ENCODE measurements at regions not wholly inside any gene's neighbourhood (a gene's known extent, or its start where the extent isn't known, plus 50 kb on each side); places are given as distances from the start of the nearest gene placed in this dataset.
"Not testable (repeated sequence)": the region's sequence is repeated elsewhere in the genome, so short reads cannot be mapped to it uniquely, and the experiment has no call there.

GRCh38 chr6:169085466-169085865, 168.2 kb downstream of the THBS2 start:
- ChIA-PET POLR2A (no interaction called here), CTCF (no interaction called here)

DNA sequence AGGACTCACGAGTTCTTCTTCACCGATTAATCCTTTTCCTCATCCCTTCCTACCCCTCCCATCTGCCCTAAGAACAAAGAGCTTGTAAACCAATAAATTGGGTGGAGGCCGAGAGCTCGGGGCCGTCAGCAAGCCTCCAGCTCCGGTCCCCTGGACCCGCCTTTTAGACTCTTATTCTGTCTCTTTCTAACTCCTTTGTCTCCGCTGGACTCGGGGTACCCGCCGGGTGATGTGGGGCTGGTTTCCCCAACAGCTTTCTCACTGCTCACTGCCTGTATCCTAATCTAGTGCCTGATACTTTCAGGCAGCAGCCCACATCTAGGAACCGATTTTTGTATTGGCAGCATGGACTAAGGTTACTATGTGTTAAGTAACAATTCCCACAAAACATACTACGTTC, 169.1 kb downstream of the THBS2 start:
- POLR2A ChIA-PET, CTCF ChIA-PET: not testable (repeated sequence)

- CTCF ChIA-PET, result no interaction called here
- POLR2A ChIA-PET, result no interaction called here
Measured at GRCh38 chr6:169084067-169084466, 169.6 kb downstream of the THBS2 start.

- POLR2A ChIA-PET, result interaction anchor here (0.6 kb wide), 1 partner anchor 361 kb away, joined by 6 read pairs; no protein-coding TSS in a partner anchor
- CTCF ChIA-PET, result no interaction called here
Measured at GRCh38 chr6:169083508-169083874, 170.2 kb downstream of the THBS2 start.

DNA sequence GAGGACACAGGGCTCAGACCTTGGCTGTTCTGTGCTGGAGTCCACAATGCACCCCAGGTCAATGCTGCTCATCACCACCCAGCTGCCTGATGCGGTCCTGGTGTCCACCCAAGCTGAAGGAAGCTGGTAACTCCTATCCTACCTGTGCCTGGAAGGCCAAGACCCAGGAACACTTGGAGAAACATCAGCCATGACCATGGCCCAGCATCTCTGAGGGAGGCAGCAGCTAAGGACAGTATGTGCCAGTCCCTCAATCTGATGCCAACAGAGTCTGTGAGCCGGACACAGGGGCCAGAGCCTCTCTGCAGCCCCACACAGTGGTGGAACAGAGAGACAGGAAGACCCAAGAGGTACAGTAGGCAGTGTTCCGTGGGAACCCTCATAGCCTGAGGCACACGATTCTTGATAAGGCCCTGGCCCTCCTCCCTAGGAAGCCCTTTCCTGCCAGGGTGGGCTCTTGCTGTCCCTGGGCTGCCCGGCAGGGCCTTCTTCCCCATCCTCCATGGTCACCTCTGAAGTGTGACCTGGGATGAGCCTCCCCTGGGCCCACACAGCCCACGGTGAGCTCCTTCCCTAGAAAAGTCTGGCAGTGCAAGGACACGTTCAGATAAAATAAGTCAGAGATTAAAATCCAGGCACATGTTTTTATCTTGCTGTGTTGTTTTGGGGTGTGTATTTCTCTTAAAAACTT, 170.7 kb downstream of the THBS2 start:
- CTCF ChIA-PET, result no interaction called here
- POLR2A ChIA-PET, result interaction anchor here (0.6 kb wide), 1 partner anchor 361 kb away, joined by 6 read pairs; no protein-coding TSS in a partner anchor

- ChIA-PET CTCF (no interaction called here), POLR2A (no interaction called here)
Measured at GRCh38 chr6:169082093-169082492, 171.6 kb downstream of the THBS2 start.

DNA sequence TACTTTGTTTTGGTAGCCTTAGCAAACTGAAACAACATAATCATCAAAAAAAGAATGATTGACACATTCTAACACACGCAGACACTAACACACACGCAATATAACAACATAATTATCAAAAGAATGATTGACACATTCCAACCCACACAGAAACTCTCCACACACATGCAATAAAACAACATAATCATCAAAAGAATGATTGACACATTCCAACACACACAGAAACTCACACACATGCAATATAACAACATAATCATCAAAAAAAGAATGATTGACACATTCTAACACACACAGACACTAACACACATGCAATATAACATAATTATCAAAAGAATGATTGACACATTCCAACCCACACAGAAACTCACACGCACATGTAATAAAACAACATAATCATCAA, 172.4 kb downstream of the THBS2 start:
- CTCF ChIA-PET, result no interaction called here

GRCh38 chr6:169079650-169080049, 174.0 kb downstream of the THBS2 start:
- CTCF ChIA-PET, result no interaction called here
- POLR2A ChIA-PET, result no interaction called here

More for the DNA sequence above, 172.4 kb downstream of the THBS2 start:
- POLR2A ChIA-PET, result no interaction called here

GRCh38 chr6:169078399-169079145, 175.1 kb downstream of the THBS2 start:
- CTCF ChIA-PET, result no interaction called here
- POLR2A ChIA-PET, result no interaction called here

DNA sequence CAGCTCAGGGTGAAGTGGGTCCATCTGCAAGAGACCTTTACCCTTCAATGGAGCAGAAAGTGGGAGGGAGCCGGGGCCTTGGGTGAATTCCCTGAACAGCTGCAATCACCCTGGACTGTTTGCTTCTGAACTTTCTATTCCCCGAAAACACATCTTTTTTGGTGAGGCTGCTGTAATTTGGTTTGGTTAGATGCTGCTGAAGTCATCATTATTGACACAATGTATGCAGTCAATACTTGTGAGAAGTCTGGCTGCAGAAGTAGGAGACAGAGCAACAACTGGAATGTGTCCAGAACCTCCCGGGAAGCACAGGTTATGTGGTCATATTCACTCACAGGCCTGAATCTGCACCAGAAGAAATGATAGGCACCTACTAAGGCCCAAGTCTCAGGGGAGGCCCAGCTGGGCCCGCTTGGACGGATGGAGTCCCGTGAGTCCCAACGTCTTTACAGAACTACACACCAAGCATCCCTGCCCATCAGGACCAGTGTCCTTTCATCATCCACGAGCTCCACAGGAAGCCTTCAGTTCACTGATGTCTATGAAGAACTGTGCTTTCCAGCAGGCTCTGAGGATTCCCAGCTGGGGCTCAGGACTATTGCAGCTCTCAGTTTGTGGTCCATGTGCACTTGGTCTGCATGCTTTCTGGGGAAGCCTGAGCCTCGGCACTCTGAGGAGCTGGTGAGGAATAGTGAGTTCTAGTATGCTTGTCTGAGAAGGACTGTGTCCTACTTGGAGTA, 177.6 kb downstream of the THBS2 start:
- ChIA-PET CTCF (no interaction called here), POLR2A (no interaction called here)

- POLR2A ChIA-PET, result no interaction called here
- CTCF ChIA-PET, result no interaction called here
Measured at GRCh38 chr6:169075211-169075914, 178.3 kb downstream of the THBS2 start.

DNA sequence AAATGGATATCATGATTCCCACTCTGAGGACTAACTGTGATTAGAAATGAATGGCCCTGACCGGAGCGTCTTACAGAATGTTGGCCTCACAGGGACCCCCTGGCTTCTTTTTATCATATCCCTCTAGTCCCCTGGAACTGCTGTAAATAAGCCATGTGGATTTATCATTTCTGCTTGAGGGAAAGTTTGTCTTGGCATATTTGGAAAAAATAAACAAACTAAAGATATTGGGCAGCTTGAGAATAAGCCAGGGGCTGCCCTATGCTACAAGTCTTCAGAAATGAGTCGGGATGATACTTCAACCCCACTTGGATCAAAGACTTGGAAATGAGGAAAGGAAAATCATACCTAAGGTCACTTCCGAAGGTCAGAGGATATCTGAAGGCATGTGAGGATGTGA, 179.1 kb downstream of the THBS2 start:
- CTCF ChIA-PET, result no interaction called here
- POLR2A ChIA-PET, result no interaction called here

GRCh38 chr6:169073311-169073710, 180.3 kb downstream of the THBS2 start:
- ChIA-PET POLR2A (no interaction called here), CTCF (no interaction called here)

- ChIA-PET CTCF (no interaction called here), POLR2A (no interaction called here)
Measured at GRCh38 chr6:169072127-169073042, 181.3 kb downstream of the THBS2 start.

GRCh38 chr6:169071394-169071793, 182.3 kb downstream of the THBS2 start:
- ChIA-PET POLR2A (no interaction called here), CTCF (no interaction called here)

- ChIA-PET CTCF (no interaction called here), POLR2A (no interaction called here)
Measured at GRCh38 chr6:169070506-169071176, 183.0 kb downstream of the THBS2 start.

DNA sequence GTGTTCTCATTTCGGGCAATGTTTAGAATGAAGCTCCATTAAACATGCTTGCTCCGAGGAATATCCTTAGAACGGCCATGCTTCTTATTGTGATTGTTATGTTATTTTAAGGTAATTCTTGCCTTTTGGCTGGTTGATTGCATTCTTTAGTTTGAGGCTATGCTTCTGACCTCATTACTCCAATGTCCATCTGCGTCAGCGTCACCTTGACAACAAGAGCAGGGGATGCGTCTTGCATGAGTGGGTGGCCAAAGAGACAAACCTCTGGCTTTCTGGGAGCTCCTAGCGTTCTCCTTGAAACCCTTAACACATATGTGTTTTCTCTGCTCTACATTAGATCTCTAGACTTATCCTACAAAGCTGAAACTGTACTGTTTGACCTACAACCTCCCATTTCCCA, 184.3 kb downstream of the THBS2 start:
- ChIA-PET CTCF (no interaction called here), POLR2A (no interaction called here)

DNA sequence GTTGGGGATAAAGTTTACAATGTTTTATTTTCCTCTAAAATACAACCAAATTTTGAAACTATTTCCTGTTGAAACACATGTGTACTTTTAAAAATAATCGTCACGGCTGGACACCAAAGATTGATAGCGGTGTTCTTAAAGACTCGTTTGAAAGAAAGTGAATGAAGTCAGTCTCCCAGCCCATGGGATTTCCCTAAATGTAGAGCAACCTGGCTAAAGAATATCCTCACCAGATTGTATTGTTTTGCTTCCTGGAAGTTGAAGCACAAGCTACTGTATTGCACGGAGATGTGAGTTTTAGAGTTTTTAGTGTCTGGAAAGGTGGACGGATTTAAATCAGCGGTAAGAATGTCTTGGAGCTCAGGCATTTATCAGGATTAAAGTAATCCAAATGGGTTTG, 189.5 kb downstream of the THBS2 start:
- ChIA-PET POLR2A (no interaction called here), CTCF (no interaction called here)

DNA sequence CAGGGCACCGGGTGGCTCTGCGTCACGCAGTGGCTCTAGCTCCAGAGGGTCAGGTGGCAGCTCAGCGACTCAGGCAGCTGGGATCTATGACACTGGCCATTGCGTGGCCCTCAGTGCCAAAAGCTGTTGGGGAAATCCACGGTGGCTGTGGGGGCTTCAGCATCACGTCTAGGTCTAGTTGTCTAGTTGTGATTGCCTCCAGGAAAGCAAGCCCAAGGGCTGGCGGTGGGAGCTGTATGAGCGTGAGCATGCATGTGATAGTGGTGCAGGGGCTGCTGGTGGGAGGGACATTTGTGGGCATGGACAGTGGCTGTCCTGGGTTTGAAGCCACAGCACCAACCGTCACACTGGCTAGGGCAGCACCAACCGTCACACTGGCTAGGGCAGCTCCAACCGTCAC, 191.4 kb downstream of the THBS2 start:
- ChIA-PET POLR2A (no interaction called here), CTCF (no interaction called here)

Data from activated CD8-positive, alpha-beta memory T cell treated with anti-CD3 and anti-CD28 coated beads for 36 hours (primary cell).